ENCODE measurements at regions not wholly inside any gene's neighbourhood (a gene's known extent, or its start where the extent isn't known, plus 50 kb on each side); places are given as distances from the start of the nearest gene placed in this dataset.

- H3K79me2 ChIP-seq (ENCODE audit: insufficient read depth, low read length): no peaks in the 10 kb centered on the region
- TF ChIP-seq, protein P1, sequence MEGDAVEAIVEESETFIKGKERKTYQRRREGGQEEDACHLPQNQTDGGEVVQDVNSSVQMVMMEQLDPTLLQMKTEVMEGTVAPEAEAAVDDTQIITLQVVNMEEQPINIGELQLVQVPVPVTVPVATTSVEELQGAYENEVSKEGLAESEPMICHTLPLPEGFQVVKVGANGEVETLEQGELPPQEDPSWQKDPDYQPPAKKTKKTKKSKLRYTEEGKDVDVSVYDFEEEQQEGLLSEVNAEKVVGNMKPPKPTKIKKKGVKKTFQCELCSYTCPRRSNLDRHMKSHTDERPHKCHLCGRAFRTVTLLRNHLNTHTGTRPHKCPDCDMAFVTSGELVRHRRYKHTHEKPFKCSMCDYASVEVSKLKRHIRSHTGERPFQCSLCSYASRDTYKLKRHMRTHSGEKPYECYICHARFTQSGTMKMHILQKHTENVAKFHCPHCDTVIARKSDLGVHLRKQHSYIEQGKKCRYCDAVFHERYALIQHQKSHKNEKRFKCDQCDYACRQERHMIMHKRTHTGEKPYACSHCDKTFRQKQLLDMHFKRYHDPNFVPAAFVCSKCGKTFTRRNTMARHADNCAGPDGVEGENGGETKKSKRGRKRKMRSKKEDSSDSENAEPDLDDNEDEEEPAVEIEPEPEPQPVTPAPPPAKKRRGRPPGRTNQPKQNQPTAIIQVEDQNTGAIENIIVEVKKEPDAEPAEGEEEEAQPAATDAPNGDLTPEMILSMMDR (IDR thresholded peaks at IDR 0.05; ENCODE audit: extremely low read depth, low read depth, low read length): no peak
- H4K20me1 ChIP-seq (ENCODE audit: insufficient read depth, low read length): no peaks in the 10 kb centered on the region
These were observed 786.6 kb upstream of the RAB6C start for GRCh38 chr2:129192841-129193253.

DNA sequence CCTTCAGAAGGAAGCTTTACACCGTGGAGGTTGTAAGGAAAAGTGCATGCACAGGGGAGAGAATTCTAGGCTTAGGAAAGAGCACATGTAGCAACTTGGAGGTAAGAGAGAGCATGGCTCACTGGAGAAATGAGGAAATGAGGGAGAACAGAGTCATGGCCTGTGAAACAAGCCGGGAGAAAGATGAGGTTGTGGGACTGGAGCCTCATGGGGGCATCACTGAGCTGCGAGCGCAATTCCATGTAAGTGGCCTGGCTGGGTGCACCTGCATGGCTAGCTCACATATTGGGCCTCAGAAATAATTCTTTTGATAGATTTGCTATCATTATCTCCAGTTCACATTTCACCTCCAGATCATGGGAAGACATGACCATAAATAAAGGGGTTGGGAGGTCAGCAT is 785.5 kb upstream of the RAB6C start:
- DNase-seq (ENCODE audit: insufficient read length, low spot score, missing footprints): no peak
- no peak overlapping the region for H3K4me2 ChIP-seq (ENCODE audit: insufficient read depth, low read length)
- no peaks in the 10 kb centered on the region for H3K4me1 ChIP-seq (ENCODE audit: insufficient read depth, low read length)
- no peak overlapping the region for H2AFZ ChIP-seq (ENCODE audit: low read length)
- no peak overlapping the region for H3K4me3 ChIP-seq (ENCODE audit: insufficient read depth, low read length)
- no peaks in the 10 kb centered on the region for H3K9me3 ChIP-seq (ENCODE audit: low read depth, low read length)
- no peak overlapping the region for H3K27ac ChIP-seq (ENCODE audit: low read depth, low read length)
- H3K27me3 ChIP-seq (ENCODE audit: insufficient read depth, low read length): no peaks in the 10 kb centered on the region
- TF ChIP-seq, protein P1 (IDR thresholded peaks at IDR 0.05; ENCODE audit: extremely low read depth, low read depth, low read length): no peak
- no peaks in the 10 kb centered on the region for H4K20me1 ChIP-seq (ENCODE audit: insufficient read depth, low read length)
- no peaks in the 10 kb centered on the region for H3K79me2 ChIP-seq (ENCODE audit: insufficient read depth, low read length)
- H3K36me3 ChIP-seq (ENCODE audit: insufficient read depth, low read length): no peaks in the 10 kb centered on the region

More at GRCh38 chr2:129192841-129193253, 786.6 kb upstream of the RAB6C start:
- DNase-seq (ENCODE audit: insufficient read length, low spot score, missing footprints): no peak
- H3K27me3 ChIP-seq (ENCODE audit: insufficient read depth, low read length): no peaks in the 10 kb centered on the region
- no peak overlapping the region for H3K4me3 ChIP-seq (ENCODE audit: insufficient read depth, low read length)
- H3K36me3 ChIP-seq (ENCODE audit: insufficient read depth, low read length): no peaks in the 10 kb centered on the region
- no peak overlapping the region for H2AFZ ChIP-seq (ENCODE audit: low read length)
- H3K9me3 ChIP-seq (ENCODE audit: low read depth, low read length): no peaks in the 10 kb centered on the region
- H3K4me2 ChIP-seq (ENCODE audit: insufficient read depth, low read length): no peak overlapping the region
- H3K27ac ChIP-seq (ENCODE audit: low read depth, low read length): no peak overlapping the region
- H3K4me1 ChIP-seq (ENCODE audit: insufficient read depth, low read length): no peaks in the 10 kb centered on the region

DNA sequence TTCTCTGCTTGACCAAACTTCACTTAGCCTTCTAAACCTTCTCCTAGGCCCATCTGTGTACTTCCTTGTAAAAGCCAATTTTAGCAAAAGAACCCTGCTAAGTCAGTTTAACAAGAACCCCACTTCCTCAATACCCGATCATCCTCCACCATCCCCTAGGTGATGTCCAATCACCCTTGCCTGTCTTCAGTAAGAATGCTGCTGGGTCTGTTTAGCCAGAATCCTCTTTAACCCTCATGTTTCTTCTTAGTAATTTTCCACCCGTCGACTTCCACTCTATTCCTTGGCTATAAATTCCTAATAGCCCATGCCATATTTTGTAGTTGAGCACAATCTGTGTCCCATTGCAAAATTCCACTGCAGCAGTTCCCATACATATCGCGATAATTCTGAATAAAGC is 780.0 kb upstream of the RAB6C start:
- no peak for DNase-seq (ENCODE audit: insufficient read length, low spot score, missing footprints)
- Histone ChIP-seq H3K9me3 (ENCODE audit: low read depth, low read length) (no peaks in the 10 kb centered on the region), H3K36me3 (ENCODE audit: insufficient read depth, low read length) (no peaks in the 10 kb centered on the region), H3K4me3 (ENCODE audit: insufficient read depth, low read length) (no peak overlapping the region), H4K20me1 (ENCODE audit: insufficient read depth, low read length) (no peaks in the 10 kb centered on the region), H3K27ac (ENCODE audit: low read depth, low read length) (no peak overlapping the region), H2AFZ (ENCODE audit: low read length) (no peak overlapping the region), H3K4me2 (ENCODE audit: insufficient read depth, low read length) (no peak overlapping the region), H3K27me3 (ENCODE audit: insufficient read depth, low read length) (no peaks in the 10 kb centered on the region), H3K79me2 (ENCODE audit: insufficient read depth, low read length) (no peaks in the 10 kb centered on the region), H3K4me1 (ENCODE audit: insufficient read depth, low read length) (no peaks in the 10 kb centered on the region)
- TF ChIP-seq, protein P1 (IDR thresholded peaks at IDR 0.05; ENCODE audit: extremely low read depth, low read depth, low read length): no peak

DNA sequence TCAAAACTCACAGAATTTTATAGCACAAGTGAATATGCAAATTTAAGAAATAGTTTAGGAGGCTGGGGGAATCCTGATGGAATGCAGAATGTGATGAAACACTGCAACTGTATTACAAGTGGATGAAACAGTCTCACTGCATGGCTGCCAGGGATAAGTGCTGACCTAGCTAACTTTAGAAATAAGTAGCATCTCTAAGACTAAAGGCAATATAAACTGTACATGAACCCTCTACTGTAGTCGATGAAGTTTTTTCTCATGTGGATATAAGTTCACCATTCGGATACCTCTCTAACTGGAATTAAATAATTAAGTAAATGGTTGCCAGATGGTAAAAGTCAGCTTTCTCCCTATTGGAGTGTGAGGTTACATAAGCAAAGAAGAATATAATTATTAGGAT is 777.8 kb upstream of the RAB6C start:
- H3K4me2 ChIP-seq (ENCODE audit: insufficient read depth, low read length): no peak overlapping the region
- H3K27ac ChIP-seq (ENCODE audit: low read depth, low read length): no peak overlapping the region
- no peak overlapping the region for H3K4me3 ChIP-seq (ENCODE audit: insufficient read depth, low read length)
- no peak overlapping the region for H2AFZ ChIP-seq (ENCODE audit: low read length)
- no peaks in the 10 kb centered on the region for H4K20me1 ChIP-seq (ENCODE audit: insufficient read depth, low read length)
- no peak for DNase-seq (ENCODE audit: insufficient read length, low spot score, missing footprints)
- no peaks in the 10 kb centered on the region for H3K9me3 ChIP-seq (ENCODE audit: low read depth, low read length)
- H3K27me3 ChIP-seq (ENCODE audit: insufficient read depth, low read length): no peaks in the 10 kb centered on the region
- TF ChIP-seq, protein P1 (IDR thresholded peaks at IDR 0.05; ENCODE audit: extremely low read depth, low read depth, low read length): no peak
- no peaks in the 10 kb centered on the region for H3K79me2 ChIP-seq (ENCODE audit: insufficient read depth, low read length)
- H3K4me1 ChIP-seq (ENCODE audit: insufficient read depth, low read length): no peaks in the 10 kb centered on the region
- H3K36me3 ChIP-seq (ENCODE audit: insufficient read depth, low read length): no peaks in the 10 kb centered on the region
